Jurkat, Clone E6-1 (cell line): ENCODE measurements at regions not wholly inside any gene's neighbourhood (a gene's known extent, or its start where the extent isn't known, plus 50 kb on each side); places are given as distances from the start of the nearest gene placed in this dataset.

Experiments used
- DNase-seq: peaks from one replicate; pipeline ENCODE4 v3.0.0-alpha.2; 2011; ENCODE audit warnings: low read depth, low spot score
- H3K4me3 ChIP-seq: 2 replicates; pipeline ENCODE4 v1.5.1; 2011; ENCODE audit warnings: mild to moderate bottlenecking, low read length, control low read depth, moderate library complexity

GRCh38 chr13:34322014-34322742 is 504.2 kb downstream of the RFC3 start:
- no peak for DNase-seq
- H3K4me3 ChIP-seq, result no peak overlapping the region

- no peak overlapping the region for H3K4me3 ChIP-seq
- DNase-seq, result no peak
Measured at GRCh38 chr13:34322743-34323074, 504.8 kb downstream of the RFC3 start.

GRCh38 chr13:34335014-34336007 is 517.4 kb downstream of the RFC3 start:
- DNase-seq, result no peak
- no peak overlapping the region for H3K4me3 ChIP-seq

GRCh38 chr13:34338102-34338501 is 520.2 kb downstream of the RFC3 start:
- H3K4me3 ChIP-seq, result no peak overlapping the region
- DNase-seq, result no peak

- H3K4me3 ChIP-seq, result no peak overlapping the region
- DNase-seq, result no peak
Measured at GRCh38 chr13:34340534-34340933, 522.6 kb downstream of the RFC3 start.

- DNase-seq, result no peak
- H3K4me3 ChIP-seq, result no peak overlapping the region
Measured at GRCh38 chr13:34343413-34343940, 525.5 kb downstream of the RFC3 start.

GRCh38 chr13:34344816-34345215 is 526.9 kb downstream of the RFC3 start:
- no peak overlapping the region for H3K4me3 ChIP-seq
- DNase-seq, result no peak

GRCh38 chr13:34345258-34345965 is 527.5 kb downstream of the RFC3 start:
- no peak for DNase-seq
- no peak overlapping the region for H3K4me3 ChIP-seq

- no peak for DNase-seq
- no peak overlapping the region for H3K4me3 ChIP-seq
Measured at GRCh38 chr13:34346626-34347025, 528.7 kb downstream of the RFC3 start.

- H3K4me3 ChIP-seq, result no peak overlapping the region
- DNase-seq, result no peak
Measured at GRCh38 chr13:34347784-34348573, 530.0 kb downstream of the RFC3 start.

- H3K4me3 ChIP-seq, result no peak overlapping the region
- no peak for DNase-seq
Measured at GRCh38 chr13:34349091-34349722, 531.3 kb downstream of the RFC3 start.

- DNase-seq, result no peak
Measured at GRCh38 chr13:34350671-34351070, 532.7 kb downstream of the RFC3 start.

GRCh38 chr13:34351134-34351533 is 533.2 kb downstream of the RFC3 start:
- no peak overlapping the region for H3K4me3 ChIP-seq
- no peak for DNase-seq

More at GRCh38 chr13:34350671-34351070, 532.7 kb downstream of the RFC3 start:
- H3K4me3 ChIP-seq, result no peak overlapping the region

- no peak overlapping the region for H3K4me3 ChIP-seq
- DNase-seq, result no peak
Measured at GRCh38 chr13:34352958-34353357, 535.0 kb downstream of the RFC3 start.

GRCh38 chr13:34356686-34357434 is 538.9 kb downstream of the RFC3 start:
- DNase-seq, result no peak
- H3K4me3 ChIP-seq, result no peak overlapping the region

GRCh38 chr13:34357435-34358232 is 539.7 kb downstream of the RFC3 start:
- no peak for DNase-seq
- no peak overlapping the region for H3K4me3 ChIP-seq
